Heart right ventricle (tissue), 16 donors: ENCODE measurements at regions not wholly inside any gene's neighbourhood (a gene's known extent, or its start where the extent isn't known, plus 50 kb on each side); places are given as distances from the start of the nearest gene placed in this dataset.

ENCODE experiments used
- ATAC-seq, 8 donors: fragments of 200-7000 bp; cut with Tn5 transposase; one replicate each; pipeline ENCODE4 v1.9.1; 2020; ENCODE audit warnings: mild to moderate bottlenecking in 8 of 8, moderate library complexity in 8 of 8, moderate number of reproducible peaks in 1 of 8
- DNase-seq, 2 donors: peaks; one replicate each; pipeline ENCODE4 v3.0.0-alpha.2; 2020
- H3K27ac ChIP-seq, 10 donors: fragments of 200-600 bp; sonication (generic) in 2 of 10; one replicate each; pipeline versions ENCODE4 v1.5.0 to v1.8.0; 2020 to 2022; ENCODE audit warnings: mild to moderate bottlenecking in 3 of 10
- H3K27me3 ChIP-seq, 7 donors: fragments of 200-600 bp; one replicate each; pipeline ENCODE4 v1.8.0; 2021 to 2022; ENCODE audit warnings: mild to moderate bottlenecking in 2 of 7
- H3K36me3 ChIP-seq, 9 donors: fragments of 200-600 bp; sonication (generic) in 1 of 9; one replicate each; pipeline versions ENCODE4 v1.5.0 to v1.8.0; 2020 to 2022; ENCODE audit warnings: mild to moderate bottlenecking in 2 of 9
- H3K4me1 ChIP-seq, 9 donors: fragments of 200-600 bp; sonication (generic) in 1 of 9; one replicate each; pipeline versions ENCODE4 v1.5.0 to v1.8.0; 2020 to 2022; ENCODE audit warnings: mild to moderate bottlenecking in 4 of 9
- H3K4me3 ChIP-seq, 10 donors: fragments of 200-600 bp; sonication (generic) in 2 of 10; one replicate each; pipeline versions ENCODE4 v1.5.0 to v1.8.0; 2020 to 2022; ENCODE audit warnings: mild to moderate bottlenecking in 7 of 10, moderate library complexity in 2 of 10
- H3K9me3 ChIP-seq, 11 donors: fragments of 200-600 bp in 10 of 11; sonication (generic) in 2 of 11; one replicate each; pipeline versions ENCODE4 v1.5.0 to v1.8.0; 2013 to 2022; ENCODE audit warnings: mild to moderate bottlenecking in 2 of 11, control low read depth in 1 of 11, moderate library complexity in 1 of 11
- CTCF ChIP-seq, 9 donors: fragments of 200-600 bp; sonication (generic) in 2 of 9; IDR thresholded peaks; one replicate each; pipeline versions ENCODE4 v1.5.0 to v1.8.0; 2021 to 2022; ENCODE audit warnings: antibody characterized with exemption in 9 of 9, mild to moderate bottlenecking in 5 of 9, moderate library complexity in 1 of 9
- WGBS, 2 donors: extraction: QIAGEN DNeasy Blood & Tissue Kit; methylation state at CpG; one replicate each; pipeline ENCODE4 v1.1.7; 2013; ENCODE audit warnings: inconsistent platforms in 1 of 2; 5-methylcytosine and 5-hydroxymethylcytosine counted together
- intact Hi-C, 10 donors: fragments of 100-400 bp; cut with DNase I; formaldehyde crosslinking; loops; one replicate each; pipeline versions ENCODE4 v1.11.1 to v1.14.2; 2022
- donor health status: Arrhythmogenic right ventricular cardiomyopathy.
- donor health status: ischemic (EF 13 %, LVEDD 7.1; RV severe dilation, severe dysfunction).
- donor health status: healthy with polysubstance abuse.
- donor health status: DM: no; HTN: yes; CAD: no.
- donor health status: DM: no; HTN: no; CAD: no.
- donor health status: ischemic (EF 25% LVEDD 6.9; RV normal size, moderate dysfunction).
- donor health status: ischemic (EF 25% LVEDD 5.7; RV mildly dilated, moderate dysfunction).
- donor health status: healthy.
- donor health status: DM: yes; HTN: yes; CAD: no.
- donor health status: Ischemic cardiomyopathy.
- donor health status: ischemic (EF 35%, LVEDD 5.7; RV mildly dilated, moderate dysfunction).
- donor health status: nonischemic (EF 11% LVEDD 7.7; RV severe dilation, severe dysfunction).
- donor health status: DM: yes; HTN: yes; CAD: no.
- donor health status: PGD.
- donor health status: ischemic (EF 29% LVEDD 5.4; RV normal size, mild dysfunction).
- donor health status: nonischemic (EF 23%, LVEDD 6.1; RV moderate dilation, normal function).

- Histone ChIP-seq H3K27ac (no peak overlapping the region), H3K9me3 (no peaks in the 10 kb centered on the region), H3K4me1 (peaks cover 0 to 11% (median 0%) of the 10 kb centered on the region in 9 donors), H3K4me3 (no peak overlapping the region), H3K36me3 (no peaks in the 10 kb centered on the region), H3K27me3 (no peaks in the 10 kb centered on the region)
- 89% methylated on average over 11 of the region's 11 CpGs for WGBS, 2 donors
- ATAC-seq (no peak), DNase-seq (no peak)
- TF ChIP-seq CTCF (IDR thresholded peaks at IDR 0.05), result no peak
- intact Hi-C loops, result no loop called here
Observed at GRCh38 chr2:8027387-8027786, 654.5 kb upstream of the ID2 start.

- H3K4me3 ChIP-seq, result no peak overlapping the region
- H3K4me1 ChIP-seq, result peaks cover 0 to 5% (median 0%) of the 10 kb centered on the region in 9 donors
- no peak for DNase-seq
- WGBS, 2 donors, result 87 to 92% methylated on average over 21 of the region's 21 CpGs
- H3K36me3 ChIP-seq, result no peaks in the 10 kb centered on the region
- no peak overlapping the region for H3K27ac ChIP-seq
- H3K27me3 ChIP-seq, result no peaks in the 10 kb centered on the region
- no peak for TF ChIP-seq CTCF (IDR thresholded peaks at IDR 0.05)
- ATAC-seq, result peak in 1 of 8 donors; percentile 30
- intact Hi-C loops, result no loop called here
- H3K9me3 ChIP-seq, result no peaks in the 10 kb centered on the region
Observed at GRCh38 chr2:8028036-8028435, 653.8 kb upstream of the ID2 start.

GRCh38 chr2:8028436-8028835 is 653.4 kb upstream of the ID2 start:
- WGBS, 2 donors, result 87 to 90% methylated on average over 8 of the region's 8 CpGs
- Histone ChIP-seq H3K36me3 (no peaks in the 10 kb centered on the region), H3K27ac (no peak overlapping the region), H3K4me3 (no peak overlapping the region), H3K4me1 (peaks cover 0 to under 1% (median 0%) of the 10 kb centered on the region in 9 donors), H3K27me3 (no peaks in the 10 kb centered on the region), H3K9me3 (no peaks in the 10 kb centered on the region)
- intact Hi-C loops, result no loop called here
- TF ChIP-seq CTCF (IDR thresholded peaks at IDR 0.05), result no peak
- ATAC-seq, result no peak
- no peak for DNase-seq

- Histone ChIP-seq H3K36me3 (no peaks in the 10 kb centered on the region), H3K27ac (no peak overlapping the region), H3K4me1 (no peaks in the 10 kb centered on the region), H3K4me3 (no peak overlapping the region), H3K9me3 (no peaks in the 10 kb centered on the region), H3K27me3 (no peaks in the 10 kb centered on the region)
- WGBS, 2 donors, result 85 to 86% methylated on average over 5 of the region's 5 CpGs
- intact Hi-C loops, result no loop called here
- no peak for ATAC-seq
- TF ChIP-seq CTCF (IDR thresholded peaks at IDR 0.05), result no peak
- no peak for DNase-seq
Observed at GRCh38 chr2:8028981-8029380, 652.9 kb upstream of the ID2 start.
